Heart left ventricle (tissue), 16 donors: ENCODE measurements at regions not wholly inside any gene's neighbourhood (a gene's known extent, or its start where the extent isn't known, plus 50 kb on each side); places are given as distances from the start of the nearest gene placed in this dataset.

ENCODE experiments used
- ATAC-seq, 4 donors: fragments of 200-7000 bp; cut with Tn5 transposase; one replicate each; pipeline ENCODE4 v1.9.1; 2020 to 2022; ENCODE audit warnings: moderate library complexity in 4 of 4, mild to moderate bottlenecking in 3 of 4, moderate number of reproducible peaks in 1 of 4
- DNase-seq, 5 donors: peaks; one replicate each; pipeline ENCODE4 v3.0.0-alpha.2; 2020
- H3K27ac ChIP-seq, 12 donors: fragments of 200-600 bp; sonication (generic) in 4 of 12; one replicate each; pipeline versions ENCODE4 v1.5.0 to v1.8.0; 2016 to 2022; ENCODE audit warnings: mild to moderate bottlenecking in 2 of 12
- H3K27me3 ChIP-seq, 9 donors: fragments of 200-600 bp; sonication (generic) in 2 of 9; one replicate each; pipeline versions ENCODE4 v1.5.1 to v1.8.0; 2016 to 2022; ENCODE audit warnings: mild to moderate bottlenecking in 3 of 9
- H3K36me3 ChIP-seq, 9 donors: fragments of 200-600 bp; sonication (generic) in 2 of 9; one replicate each; pipeline versions ENCODE4 v1.5.0 to v1.8.0; 2018 to 2022; ENCODE audit warnings: mild to moderate bottlenecking in 2 of 9
- H3K4me1 ChIP-seq, 12 donors: fragments of 200-600 bp; sonication (generic) in 4 of 12; one replicate each; pipeline versions ENCODE4 v1.5.0 to v1.8.0; 2016 to 2022; ENCODE audit warnings: mild to moderate bottlenecking in 3 of 12
- H3K4me3 ChIP-seq, 12 donors: fragments of 200-600 bp; sonication (generic) in 4 of 12; one replicate each; pipeline versions ENCODE4 v1.5.0 to v1.8.0; 2017 to 2022; ENCODE audit warnings: mild to moderate bottlenecking in 9 of 12, moderate library complexity in 4 of 12
- H3K9me3 ChIP-seq, 12 donors: fragments of 200-600 bp; sonication (generic) in 4 of 12; one replicate each; pipeline versions ENCODE4 v1.5.0 to v1.8.0; 2016 to 2022; ENCODE audit warnings: mild to moderate bottlenecking in 1 of 12
- POLR2A ChIP-seq, 2 donors: fragments of 450-650 bp; IDR thresholded peaks; one replicate each; pipeline ENCODE4 v1.6.1; 2017; ENCODE audit warnings: antibody characterized with exemption in 2 of 2, mild to moderate bottlenecking in 2 of 2, moderate library complexity in 2 of 2
- WGBS, 4 donors: extraction: QIAGEN DNeasy Blood & Tissue Kit in 2 of 4; methylation state at CpG; one replicate each; pipeline versions ENCODE4 v1.1.5 to v1.1.7; 2013 to 2018; 5-methylcytosine and 5-hydroxymethylcytosine counted together
- intact Hi-C, 10 donors: fragments of 100-400 bp; cut with DNase I; formaldehyde crosslinking; loops; one replicate each; pipeline versions ENCODE4 v1.11.1 to v1.14.2; 2022
- TF ChIP-seq, protein P1 (sequence below), 12 donors: fragments of 200-600 bp; sonication (generic) in 4 of 12; IDR thresholded peaks; one replicate each; pipeline versions ENCODE4 v1.5.0 to v1.8.0; 2018 to 2022; ENCODE audit warnings: antibody characterized with exemption in 12 of 12, mild to moderate bottlenecking in 5 of 12
- donor health status: ischemic (EF 13 %, LVEDD 7.1; RV severe dilation, severe dysfunction).
- donor health status: healthy with polysubstance abuse.
- donor health status: DM: no; HTN: yes; CAD: no.
- donor health status: DM: no; HTN: no; CAD: no.
- donor health status: ischemic (EF 25% LVEDD 6.9; RV normal size, moderate dysfunction).
- donor health status: ischemic (EF 25% LVEDD 5.7; RV mildly dilated, moderate dysfunction).
- donor health status: healthy.
- donor health status: DM: yes; HTN: yes; CAD: no.
- donor health status: ischemic (EF 35%, LVEDD 5.7; RV mildly dilated, moderate dysfunction).
- donor health status: nonischemic (EF 11% LVEDD 7.7; RV severe dilation, severe dysfunction).
- donor health status: DM: yes; HTN: yes; CAD: no.
- donor health status: PGD.
- donor health status: ischemic (EF 29% LVEDD 5.4; RV normal size, mild dysfunction).
- donor health status: nonischemic (EF 23%, LVEDD 6.1; RV moderate dilation, normal function).

DNA sequence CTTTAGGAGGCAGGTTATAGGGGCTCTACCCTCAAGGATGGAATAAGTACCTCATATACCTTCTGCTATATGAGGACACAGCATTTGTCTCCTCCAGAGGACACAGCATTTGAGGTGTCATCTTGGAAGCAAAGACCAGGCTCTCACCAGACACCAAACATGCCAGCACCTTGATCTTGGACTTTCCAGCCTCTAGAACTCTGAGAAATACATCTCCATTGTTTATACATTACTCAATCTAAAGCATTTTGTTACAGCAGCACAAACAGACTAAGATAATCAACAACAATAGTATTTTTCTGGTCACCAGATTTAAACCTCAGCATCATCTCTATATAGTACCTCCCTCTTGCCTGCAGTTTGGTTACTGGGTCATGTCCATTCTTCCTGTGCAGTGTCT, 237.5 kb upstream of the KLF3 start:
- DNase-seq (no peak), ATAC-seq (no peak)
- no peaks in the 10 kb centered on the region for H3K36me3 ChIP-seq
- H3K9me3 ChIP-seq, result no peaks in the 10 kb centered on the region
- no peak overlapping the region for H3K4me3 ChIP-seq
- H3K4me1 ChIP-seq, result peaks cover 0 to 3% (median 0%) of the 10 kb centered on the region in 12 donors
- no peak overlapping the region for H3K27ac ChIP-seq
- no peaks in the 10 kb centered on the region for H3K27me3 ChIP-seq
- intact Hi-C loops, result no loop called here
- TF ChIP-seq POLR2A (IDR thresholded peaks at IDR 0.05), result no peak
- TF ChIP-seq, protein P1, sequence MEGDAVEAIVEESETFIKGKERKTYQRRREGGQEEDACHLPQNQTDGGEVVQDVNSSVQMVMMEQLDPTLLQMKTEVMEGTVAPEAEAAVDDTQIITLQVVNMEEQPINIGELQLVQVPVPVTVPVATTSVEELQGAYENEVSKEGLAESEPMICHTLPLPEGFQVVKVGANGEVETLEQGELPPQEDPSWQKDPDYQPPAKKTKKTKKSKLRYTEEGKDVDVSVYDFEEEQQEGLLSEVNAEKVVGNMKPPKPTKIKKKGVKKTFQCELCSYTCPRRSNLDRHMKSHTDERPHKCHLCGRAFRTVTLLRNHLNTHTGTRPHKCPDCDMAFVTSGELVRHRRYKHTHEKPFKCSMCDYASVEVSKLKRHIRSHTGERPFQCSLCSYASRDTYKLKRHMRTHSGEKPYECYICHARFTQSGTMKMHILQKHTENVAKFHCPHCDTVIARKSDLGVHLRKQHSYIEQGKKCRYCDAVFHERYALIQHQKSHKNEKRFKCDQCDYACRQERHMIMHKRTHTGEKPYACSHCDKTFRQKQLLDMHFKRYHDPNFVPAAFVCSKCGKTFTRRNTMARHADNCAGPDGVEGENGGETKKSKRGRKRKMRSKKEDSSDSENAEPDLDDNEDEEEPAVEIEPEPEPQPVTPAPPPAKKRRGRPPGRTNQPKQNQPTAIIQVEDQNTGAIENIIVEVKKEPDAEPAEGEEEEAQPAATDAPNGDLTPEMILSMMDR (IDR thresholded peaks at IDR 0.05), result no peak

DNA sequence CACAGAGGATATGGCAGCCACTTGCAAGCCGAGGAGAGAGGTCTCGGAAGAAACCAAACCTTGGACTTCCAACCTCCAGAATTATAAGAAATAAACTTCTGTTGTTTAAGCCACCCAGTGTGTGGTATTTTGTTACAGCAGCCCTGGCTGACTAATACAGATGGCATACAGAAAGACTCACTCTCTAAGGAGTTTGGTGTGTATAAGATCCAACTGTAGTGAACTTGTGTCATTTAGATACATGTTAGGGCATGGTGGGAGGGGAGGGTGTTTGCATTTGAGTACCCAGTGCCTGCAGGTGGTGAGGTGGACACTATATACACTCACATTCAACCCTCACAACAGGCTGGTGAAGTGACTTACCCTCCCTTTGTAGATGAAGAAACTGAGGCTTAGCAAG, 233.2 kb upstream of the KLF3 start:
- intact Hi-C loops, result no loop called here
- 90 to 98% (median 95%) methylated on average over 2 of the region's 2 CpGs for WGBS, 4 donors

DNA sequence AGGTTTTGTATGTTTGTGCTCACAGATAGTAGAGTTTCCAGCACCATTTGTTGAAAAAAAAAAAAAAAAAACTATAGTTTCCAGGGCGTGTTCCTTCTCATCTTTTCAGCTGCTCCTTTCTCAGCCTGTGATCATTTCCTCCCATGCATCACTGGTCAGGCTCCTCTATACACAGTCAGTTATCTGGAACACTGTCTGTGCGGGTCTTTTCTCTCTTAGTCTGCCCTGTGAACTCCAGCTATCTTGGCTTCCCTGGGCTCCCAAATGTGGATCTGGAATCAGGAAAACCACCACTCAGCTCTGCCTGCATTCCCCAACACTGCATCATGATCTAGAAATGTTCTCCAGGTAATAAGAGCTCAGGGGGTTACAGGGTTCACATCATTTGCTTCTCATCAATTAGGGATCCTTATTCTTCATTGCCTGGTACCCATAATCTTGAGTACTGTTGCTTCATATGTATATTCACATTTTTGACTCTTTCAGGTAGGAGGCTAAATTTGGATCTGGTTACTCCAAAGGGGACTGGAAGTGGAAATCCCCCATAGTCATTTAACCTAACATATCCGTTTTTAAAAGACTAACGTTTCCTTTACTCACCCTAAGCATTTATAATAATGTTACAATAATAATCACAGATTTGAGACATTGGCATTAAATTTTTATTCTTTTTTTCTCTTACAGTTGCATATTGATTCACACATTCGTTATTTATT, 221.8 kb upstream of the KLF3 start:
- no peak overlapping the region for H3K27ac ChIP-seq
- no peak for ATAC-seq

More for the DNA sequence above, 233.2 kb upstream of the KLF3 start:
- no peak overlapping the region for H3K27ac ChIP-seq
- H3K9me3 ChIP-seq, result peaks cover 0 to 14% (median 2%) of the 10 kb centered on the region in 12 donors
- TF ChIP-seq, protein P1 (IDR thresholded peaks at IDR 0.05), result no peak
- no peak for TF ChIP-seq POLR2A (IDR thresholded peaks at IDR 0.05)
- DNase-seq (no peak), ATAC-seq (no peak)
- no peak overlapping the region for H3K4me3 ChIP-seq
- no peaks in the 10 kb centered on the region for H3K36me3 ChIP-seq
- no peaks in the 10 kb centered on the region for H3K27me3 ChIP-seq
- no peaks in the 10 kb centered on the region for H3K4me1 ChIP-seq

DNA sequence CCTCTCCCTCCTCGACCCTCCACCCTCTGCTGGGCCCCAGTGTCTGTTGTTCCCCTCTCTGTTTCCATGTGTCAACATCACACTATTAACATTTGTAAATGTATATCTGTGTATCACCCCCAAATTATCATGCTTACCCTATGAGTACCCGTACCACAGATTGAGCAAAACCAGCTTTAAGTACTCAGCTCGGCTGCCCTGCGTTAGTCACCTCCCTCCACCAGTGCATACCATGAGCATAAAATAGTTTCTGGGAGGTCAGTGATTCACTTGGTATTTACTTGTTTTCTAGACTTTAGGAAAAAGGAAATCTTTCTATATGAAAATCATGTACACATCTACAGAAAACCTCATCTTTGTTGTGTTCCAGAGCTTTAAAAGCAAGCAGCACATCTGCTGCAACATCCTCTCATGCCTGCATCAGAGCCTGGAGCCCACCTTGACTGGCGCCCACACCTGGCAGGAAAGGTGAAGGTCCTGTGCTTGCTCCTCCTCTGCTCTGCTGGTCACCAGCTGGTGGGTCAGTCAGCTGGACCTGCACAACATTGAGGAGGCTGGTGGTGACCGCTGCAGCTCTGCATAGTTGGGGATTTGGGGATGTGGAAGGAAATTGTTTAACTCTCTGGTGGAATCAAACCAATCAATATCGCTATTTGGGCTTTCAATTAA, 214.4 kb upstream of the KLF3 start:
- H3K4me3 ChIP-seq, result no peak overlapping the region
- H3K36me3 ChIP-seq, result no peaks in the 10 kb centered on the region
- DNase-seq (no peak), ATAC-seq (no peak)
- H3K27me3 ChIP-seq, result no peaks in the 10 kb centered on the region
- no peak overlapping the region for H3K27ac ChIP-seq
- peaks cover 0 to 6% (median 0%) of the 10 kb centered on the region in 12 donors for H3K9me3 ChIP-seq
- 84 to 95% (median 90%) methylated on average over 7 of the region's 7 CpGs for WGBS, 4 donors
- peaks cover 0 to 13% (median 0%) of the 10 kb centered on the region in 12 donors for H3K4me1 ChIP-seq
- intact Hi-C loops, result no loop called here
- no peak for TF ChIP-seq POLR2A (IDR thresholded peaks at IDR 0.05)
- TF ChIP-seq, protein P1 (IDR thresholded peaks at IDR 0.05), result no peak

More for the DNA sequence above, 221.8 kb upstream of the KLF3 start:
- TF ChIP-seq POLR2A (IDR thresholded peaks at IDR 0.05), result no peak
- TF ChIP-seq, protein P1 (IDR thresholded peaks at IDR 0.05), result no peak
- peaks cover 0 to 29% (median 6%) of the 10 kb centered on the region in 12 donors for H3K9me3 ChIP-seq
- 78 to 85% (median 80%) methylated on average over 5 of the region's 5 CpGs for WGBS, 4 donors
- H3K4me3 ChIP-seq, result no peak overlapping the region
- no peaks in the 10 kb centered on the region for H3K27me3 ChIP-seq
- H3K4me1 ChIP-seq, result no peaks in the 10 kb centered on the region
- H3K36me3 ChIP-seq, result no peaks in the 10 kb centered on the region
- DNase-seq, result no peak
- intact Hi-C loops, result no loop called here
